SU-DHL-6 (cell line): ENCODE measurements at regions not wholly inside any gene's neighbourhood (a gene's known extent, or its start where the extent isn't known, plus 50 kb on each side); places are given as distances from the start of the nearest gene placed in this dataset.

Experiments used
- EZH2phosphoT487 ChIP-seq: fragments of 200-600 bp; sonication (generic), shearing (Covaris generic); conservative IDR thresholded peaks from 2 replicates; pipeline ENCODE4 v1.6.1; 2018; ENCODE audit warnings: mild to moderate bottlenecking, antibody characterized with exemption, low read length, moderate library complexity, mixed read lengths
- TF ChIP-seq, protein P1 (sequence below): fragments of 200-600 bp; sonication (generic); IDR thresholded peaks from one replicate; pipeline ENCODE4 v1.5.1; 2017; ENCODE audit warnings: antibody characterized with exemption, mild to moderate bottlenecking, low read length, moderate library complexity; ENCODE audit not compliant: insufficient read depth, poor library complexity, severe bottlenecking

GRCh38 chr2:154978244-154978643 is 279.7 kb downstream of the KCNJ3 start:
- TF ChIP-seq, protein P1, sequence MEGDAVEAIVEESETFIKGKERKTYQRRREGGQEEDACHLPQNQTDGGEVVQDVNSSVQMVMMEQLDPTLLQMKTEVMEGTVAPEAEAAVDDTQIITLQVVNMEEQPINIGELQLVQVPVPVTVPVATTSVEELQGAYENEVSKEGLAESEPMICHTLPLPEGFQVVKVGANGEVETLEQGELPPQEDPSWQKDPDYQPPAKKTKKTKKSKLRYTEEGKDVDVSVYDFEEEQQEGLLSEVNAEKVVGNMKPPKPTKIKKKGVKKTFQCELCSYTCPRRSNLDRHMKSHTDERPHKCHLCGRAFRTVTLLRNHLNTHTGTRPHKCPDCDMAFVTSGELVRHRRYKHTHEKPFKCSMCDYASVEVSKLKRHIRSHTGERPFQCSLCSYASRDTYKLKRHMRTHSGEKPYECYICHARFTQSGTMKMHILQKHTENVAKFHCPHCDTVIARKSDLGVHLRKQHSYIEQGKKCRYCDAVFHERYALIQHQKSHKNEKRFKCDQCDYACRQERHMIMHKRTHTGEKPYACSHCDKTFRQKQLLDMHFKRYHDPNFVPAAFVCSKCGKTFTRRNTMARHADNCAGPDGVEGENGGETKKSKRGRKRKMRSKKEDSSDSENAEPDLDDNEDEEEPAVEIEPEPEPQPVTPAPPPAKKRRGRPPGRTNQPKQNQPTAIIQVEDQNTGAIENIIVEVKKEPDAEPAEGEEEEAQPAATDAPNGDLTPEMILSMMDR, result no peak
- TF ChIP-seq EZH2phosphoT487, result no peak
